Mucosa of descending colon (tissue), 3 donors: ENCODE measurements at regions not wholly inside any gene's neighbourhood (a gene's known extent, or its start where the extent isn't known, plus 50 kb on each side); places are given as distances from the start of the nearest gene placed in this dataset.

ENCODE experiments used
- ATAC-seq: fragments of 200-7000 bp; cut with Tn5 transposase; one replicate; pipeline ENCODE4 v1.9.1; 2020; ENCODE audit warnings: mild to moderate bottlenecking, moderate library complexity
- DNase-seq, 3 donors: peaks; one replicate each; pipeline ENCODE4 v3.0.0-alpha.2; 2020
- H3K36me3 ChIP-seq: fragments of 200-600 bp; one replicate; pipeline ENCODE4 v1.8.0; 2021; ENCODE audit warnings: low read depth, mild to moderate bottlenecking
- H3K4me1 ChIP-seq: fragments of 200-600 bp; one replicate; pipeline ENCODE4 v1.8.0; 2021; ENCODE audit warnings: low read depth, mild to moderate bottlenecking
- H3K4me3 ChIP-seq: fragments of 200-600 bp; one replicate; pipeline ENCODE4 v1.8.0; 2021; ENCODE audit warnings: mild to moderate bottlenecking
- H3K9me3 ChIP-seq: fragments of 200-600 bp; one replicate; pipeline ENCODE4 v1.8.0; 2021; ENCODE audit warnings: mild to moderate bottlenecking
- CTCF ChIP-seq: fragments of 200-600 bp; IDR thresholded peaks from one replicate; pipeline ENCODE4 v1.8.0; 2022; ENCODE audit warnings: antibody characterized with exemption, mild to moderate bottlenecking
- intact Hi-C, 2 donors: fragments of 100-400 bp; cut with DNase I in 1 of 2; cut with micrococcal nuclease in 1 of 2; formaldehyde crosslinking; loops; one replicate each; pipeline versions ENCODE4 v1.11.0 to v1.11.1; 2022; cut with DNase I, micrococcal nuclease
- donor health status: DM: no; HTN: no; CAD: no; lungs with moderate emphysema.
- donor health status: DM: no; HTN: no; CAD: no.
- donor health status: DM: no; HTN: yes; CAD: no.

GRCh38 chr1:173280899-173281660, 73.9 kb upstream of the TNFSF4 start:
- intact Hi-C loops: loop anchor here in 1 of 2 donors (10.0 kb wide), 1 partner anchor 56 kb away; no protein-coding TSS in a partner anchor
- TF ChIP-seq CTCF: no peak
- no peak for ATAC-seq
- no peaks in the 10 kb centered on the region for H3K4me1 ChIP-seq
- no peak overlapping the region for H3K4me3 ChIP-seq
- no peak for DNase-seq
- H3K9me3 ChIP-seq: no peaks in the 10 kb centered on the region
- H3K36me3 ChIP-seq: no peaks in the 10 kb centered on the region

- Histone ChIP-seq H3K4me3 (no peak overlapping the region), H3K4me1 (no peaks in the 10 kb centered on the region), H3K36me3 (no peaks in the 10 kb centered on the region), H3K9me3 (no peaks in the 10 kb centered on the region)
- TF ChIP-seq CTCF: no peak
- ATAC-seq (no peak), DNase-seq (no peak)
- intact Hi-C loops: loop anchor here in 1 of 2 donors (10.0 kb wide), 1 partner anchor 60 kb away; no protein-coding TSS in a partner anchor
Measured at GRCh38 chr1:173285048-173285447, 77.9 kb upstream of the TNFSF4 start.

GRCh38 chr1:173287785-173288184, 80.7 kb upstream of the TNFSF4 start:
- no peaks in the 10 kb centered on the region for H3K4me1 ChIP-seq
- TF ChIP-seq CTCF: no peak
- H3K4me3 ChIP-seq: no peak overlapping the region
- intact Hi-C loops: loop anchor here in 1 of 2 donors (10.0 kb wide), 1 partner anchor 63 kb away; no protein-coding TSS in a partner anchor
- ATAC-seq (no peak), DNase-seq (no peak)
- no peaks in the 10 kb centered on the region for H3K36me3 ChIP-seq
- no peaks in the 10 kb centered on the region for H3K9me3 ChIP-seq

GRCh38 chr1:173293756-173294155, 86.6 kb upstream of the TNFSF4 start:
- DNase-seq (no peak), ATAC-seq (no peak)
- TF ChIP-seq CTCF: no peak
- H3K4me1 ChIP-seq: no peaks in the 10 kb centered on the region
- no peak overlapping the region for H3K4me3 ChIP-seq
- no peaks in the 10 kb centered on the region for H3K9me3 ChIP-seq
- intact Hi-C loops: no loop called here
- no peaks in the 10 kb centered on the region for H3K36me3 ChIP-seq

GRCh38 chr1:173294843-173295242, 87.7 kb upstream of the TNFSF4 start:
- no peak overlapping the region for H3K4me3 ChIP-seq
- no peaks in the 10 kb centered on the region for H3K36me3 ChIP-seq
- TF ChIP-seq CTCF: no peak
- no peaks in the 10 kb centered on the region for H3K4me1 ChIP-seq
- H3K9me3 ChIP-seq: no peaks in the 10 kb centered on the region
- ATAC-seq: no peak
- intact Hi-C loops: no loop called here
- no peak for DNase-seq
